ENCODE measurements at regions not wholly inside any gene's neighbourhood (a gene's known extent, or its start where the extent isn't known, plus 50 kb on each side); places are given as distances from the start of the nearest gene placed in this dataset.

- Histone ChIP-seq H3K9me3 (ENCODE audit: control extremely low read depth in 1 of 5, control insufficient read depth in 4 of 5, insufficient read depth in 2 of 5, low read depth in 1 of 5, low read length in 4 of 5) (peaks cover 0 to 14% (median 2%) of the 10 kb centered on the region in 5 experiments), H3K4me3 (ENCODE audit: control insufficient read depth in 1 of 7, extremely low read depth in 1 of 7, insufficient read depth in 4 of 7, low read depth in 2 of 7, low read length in 6 of 7) (peak overlapping the region in 4 of 7 experiments; percentile 22 to 51 (median 38)), H3K27ac (ENCODE audit: insufficient read depth in 1 of 2, low read depth in 1 of 2, low read length in 2 of 2, poor library complexity in 1 of 2, severe bottlenecking in 2 of 2) (peak overlapping the region; percentile 26 to 64), H3K4me1 (ENCODE audit: control extremely low read depth in 1 of 4, control insufficient read depth in 4 of 4, insufficient read depth in 4 of 4, low read length in 3 of 4) (peaks cover 27 to 75% (median 53%) of the 10 kb centered on the region in 4 experiments), H3K36me3 (ENCODE audit: control insufficient read depth in 4 of 4, insufficient read depth in 4 of 4, low read length in 3 of 4) (peaks cover 0 to 3% (median 0%) of the 10 kb centered on the region in 4 experiments), H3K27me3 (replicated peaks in 2 of 5; ENCODE audit: control insufficient read depth in 4 of 5, insufficient read depth in 5 of 5, low read length in 4 of 5) (no peaks in the 10 kb centered on the region)
- 7% methylated on average over 3 of the region's 7 CpGs for WGBS (ENCODE audit: insufficient coverage)
- ChIA-PET CTCF (interaction anchor here (0.6 kb wide), 1 partner anchor 38 kb away, joined by 3 read pairs; no protein-coding TSS in a partner anchor), POLR2A (no interaction called here)
- DNase-seq = peak in 2 of 3 donors; percentile 51 to 66
Measured at GRCh38 chr12:68446901-68447796, 115.0 kb upstream of the MDM1 start.

GRCh38 chr12:68447797-68448260, 115.7 kb upstream of the MDM1 start:
- Histone ChIP-seq H3K4me1 (ENCODE audit: control extremely low read depth in 1 of 4, control insufficient read depth in 4 of 4, insufficient read depth in 4 of 4, low read length in 3 of 4) (peaks cover 29 to 75% (median 55%) of the 10 kb centered on the region in 4 experiments), H3K27ac (ENCODE audit: insufficient read depth in 1 of 2, low read depth in 1 of 2, low read length in 2 of 2, poor library complexity in 1 of 2, severe bottlenecking in 2 of 2) (peak overlapping the region; percentile 26 to 64), H3K4me3 (ENCODE audit: control insufficient read depth in 1 of 7, extremely low read depth in 1 of 7, insufficient read depth in 4 of 7, low read depth in 2 of 7, low read length in 6 of 7) (peak overlapping the region in 3 of 7 experiments; percentile 21 to 37 (median 22)), H3K9me3 (ENCODE audit: control extremely low read depth in 1 of 5, control insufficient read depth in 4 of 5, insufficient read depth in 2 of 5, low read depth in 1 of 5, low read length in 4 of 5) (peaks cover 0 to 11% (median 2%) of the 10 kb centered on the region in 5 experiments), H3K36me3 (ENCODE audit: control insufficient read depth in 4 of 4, insufficient read depth in 4 of 4, low read length in 3 of 4) (peaks cover 0 to 3% (median 0%) of the 10 kb centered on the region in 4 experiments), H3K27me3 (replicated peaks in 2 of 5; ENCODE audit: control insufficient read depth in 4 of 5, insufficient read depth in 5 of 5, low read length in 4 of 5) (no peaks in the 10 kb centered on the region)
- DNase-seq = peak; percentile 29 to 83 (median 71)
- ChIA-PET CTCF (interaction anchor here (1.8 kb wide), 1 partner anchor 68 kb away, joined by 8 read pairs; no protein-coding TSS in a partner anchor), POLR2A (no interaction called here)
- 0% methylated on average over 1 of the region's 2 CpGs for WGBS (ENCODE audit: insufficient coverage)

GRCh38 chr12:68449196-68449595, 117.0 kb upstream of the MDM1 start:
- CTCF ChIA-PET = interaction anchor here (0.9 to 1.8 kb wide), 5 partner anchors 8 to 88 kb away, joined by 3 to 8 read pairs (median 3); no protein-coding TSS in a partner anchor
- Histone ChIP-seq H3K27me3 (replicated peaks in 2 of 5; ENCODE audit: control insufficient read depth in 4 of 5, insufficient read depth in 5 of 5, low read length in 4 of 5) (no peaks in the 10 kb centered on the region), H3K9me3 (ENCODE audit: control extremely low read depth in 1 of 5, control insufficient read depth in 4 of 5, insufficient read depth in 2 of 5, low read depth in 1 of 5, low read length in 4 of 5) (peaks cover 0 to 6% (median 0%) of the 10 kb centered on the region in 5 experiments), H3K27ac (ENCODE audit: insufficient read depth in 1 of 2, low read depth in 1 of 2, low read length in 2 of 2, poor library complexity in 1 of 2, severe bottlenecking in 2 of 2) (peak overlapping the region in 1 of 2 experiments; percentile 52), H3K36me3 (ENCODE audit: control insufficient read depth in 4 of 4, insufficient read depth in 4 of 4, low read length in 3 of 4) (peaks cover 0 to 3% (median 0%) of the 10 kb centered on the region in 4 experiments), H3K4me1 (ENCODE audit: control extremely low read depth in 1 of 4, control insufficient read depth in 4 of 4, insufficient read depth in 4 of 4, low read length in 3 of 4) (peaks cover 29 to 86% (median 60%) of the 10 kb centered on the region in 4 experiments), H3K4me3 (ENCODE audit: control insufficient read depth in 1 of 7, extremely low read depth in 1 of 7, insufficient read depth in 4 of 7, low read depth in 2 of 7, low read length in 6 of 7) (peak overlapping the region in 2 of 7 experiments; percentile 6 to 48)
- WGBS (ENCODE audit: insufficient coverage) = no CpG with 5 or more reads among the region's 2 CpGs
- no peak for DNase-seq
- POLR2A ChIA-PET = no interaction called here

DNA sequence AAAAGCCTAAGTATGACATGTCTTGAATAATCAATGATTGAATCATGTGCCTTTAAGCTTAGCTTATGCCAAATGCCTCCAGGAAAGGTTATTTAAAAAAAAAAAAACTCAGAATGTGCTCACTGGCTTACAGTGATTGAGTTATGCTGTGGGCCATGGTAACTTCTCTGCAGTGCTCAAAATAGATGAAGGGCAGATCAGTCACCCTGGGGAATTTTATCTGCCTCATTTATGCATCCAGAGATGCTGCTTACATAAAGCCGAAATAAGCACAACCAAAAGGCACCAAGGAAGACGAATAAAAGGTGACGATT, 118.7 kb upstream of the MDM1 start:
- peak overlapping the region in 5 of 7 experiments; percentile 33 to 80 (median 48) for H3K4me3 ChIP-seq (ENCODE audit: control insufficient read depth in 1 of 7, extremely low read depth in 1 of 7, insufficient read depth in 4 of 7, low read depth in 2 of 7, low read length in 6 of 7)
- no peaks in the 10 kb centered on the region for H3K9me3 ChIP-seq (ENCODE audit: control extremely low read depth in 1 of 5, control insufficient read depth in 4 of 5, insufficient read depth in 2 of 5, low read depth in 1 of 5, low read length in 4 of 5)
- H3K27ac ChIP-seq (ENCODE audit: insufficient read depth in 1 of 2, low read depth in 1 of 2, low read length in 2 of 2, poor library complexity in 1 of 2, severe bottlenecking in 2 of 2) = peak overlapping the region; percentile 35 to 73
- H3K36me3 ChIP-seq (ENCODE audit: control insufficient read depth in 4 of 4, insufficient read depth in 4 of 4, low read length in 3 of 4) = no peaks in the 10 kb centered on the region
- H3K4me1 ChIP-seq (ENCODE audit: control extremely low read depth in 1 of 4, control insufficient read depth in 4 of 4, insufficient read depth in 4 of 4, low read length in 3 of 4) = peaks cover 41 to 96% (median 75%) of the 10 kb centered on the region in 4 experiments
- H3K27me3 ChIP-seq (replicated peaks in 2 of 5; ENCODE audit: control insufficient read depth in 4 of 5, insufficient read depth in 5 of 5, low read length in 4 of 5) = no peaks in the 10 kb centered on the region
- 6% methylated on average over 3 of the region's 3 CpGs for WGBS (ENCODE audit: insufficient coverage)
- DNase-seq = no peak
- ChIA-PET CTCF (interaction anchor here (1.1 to 1.7 kb wide), 2 partner anchors 11 to 92 kb away, joined by 3 to 4 read pairs; no protein-coding TSS in a partner anchor), POLR2A (interaction anchor here (0.6 kb wide), 1 partner anchor 115 kb away, joined by 6 read pairs; no protein-coding TSS in a partner anchor)

DNA sequence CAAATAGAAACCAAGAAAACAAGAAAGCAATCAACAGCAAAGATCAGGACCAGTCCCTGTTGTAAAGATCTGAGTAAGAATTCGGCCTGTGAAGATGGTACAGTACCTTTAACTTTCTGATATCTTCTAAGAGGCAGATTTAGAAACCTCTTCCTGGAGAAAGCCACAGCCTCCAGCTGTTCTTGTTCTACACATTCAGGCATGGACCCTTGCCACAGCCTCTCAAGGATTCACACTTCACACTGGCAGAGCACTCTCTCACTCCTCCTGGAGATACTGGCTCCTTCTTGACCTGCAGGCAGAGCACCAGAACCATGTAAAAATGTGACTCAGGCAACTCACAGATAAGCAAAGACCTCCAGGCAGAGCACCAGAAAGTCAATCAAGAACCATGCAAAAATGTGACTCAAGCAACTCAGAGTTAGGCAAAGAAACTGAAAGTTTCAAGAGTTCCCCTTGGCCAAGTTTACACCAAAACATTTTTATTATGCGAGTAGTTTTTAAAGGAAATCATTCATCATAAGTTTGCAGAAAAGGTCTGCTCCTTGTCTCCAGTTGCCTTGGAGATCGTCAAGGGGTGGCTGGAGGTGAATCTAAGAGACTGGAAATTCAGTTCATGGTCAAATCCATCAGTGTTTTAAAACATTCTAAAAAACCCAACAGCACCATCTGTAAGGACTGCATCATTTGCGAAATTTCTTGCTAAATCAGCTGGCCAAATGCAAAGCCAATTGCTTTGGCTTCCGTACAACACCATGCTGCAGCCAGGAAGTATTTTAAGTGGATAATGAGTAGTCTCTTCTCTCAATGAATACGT, 119.3 kb upstream of the MDM1 start:
- Histone ChIP-seq H3K9me3 (ENCODE audit: control extremely low read depth in 1 of 5, control insufficient read depth in 4 of 5, insufficient read depth in 2 of 5, low read depth in 1 of 5, low read length in 4 of 5) (no peaks in the 10 kb centered on the region), H3K27me3 (replicated peaks in 2 of 5; ENCODE audit: control insufficient read depth in 4 of 5, insufficient read depth in 5 of 5, low read length in 4 of 5) (no peaks in the 10 kb centered on the region), H3K27ac (ENCODE audit: insufficient read depth in 1 of 2, low read depth in 1 of 2, low read length in 2 of 2, poor library complexity in 1 of 2, severe bottlenecking in 2 of 2) (peak overlapping the region; percentile 35 to 73), H3K4me3 (ENCODE audit: control insufficient read depth in 1 of 7, extremely low read depth in 1 of 7, insufficient read depth in 4 of 7, low read depth in 2 of 7, low read length in 6 of 7) (peak overlapping the region in 5 of 7 experiments; percentile 33 to 80 (median 48)), H3K36me3 (ENCODE audit: control insufficient read depth in 4 of 4, insufficient read depth in 4 of 4, low read length in 3 of 4) (no peaks in the 10 kb centered on the region), H3K4me1 (ENCODE audit: control extremely low read depth in 1 of 4, control insufficient read depth in 4 of 4, insufficient read depth in 4 of 4, low read length in 3 of 4) (peaks cover 36 to 96% (median 74%) of the 10 kb centered on the region in 4 experiments)
- 0% methylated on average over 5 of the region's 6 CpGs for WGBS (ENCODE audit: insufficient coverage)
- ChIA-PET CTCF (interaction anchor here (1.1 to 1.7 kb wide), 2 partner anchors 12 to 93 kb away, joined by 3 to 4 read pairs; no protein-coding TSS in a partner anchor), POLR2A (no interaction called here)
- peak; percentile 59 to 90 (median 85) for DNase-seq

GRCh38 chr12:68452078-68452715, 120.0 kb upstream of the MDM1 start:
- WGBS (ENCODE audit: insufficient coverage) = 43% methylated on average over 3 of the region's 3 CpGs
- ChIA-PET POLR2A (no interaction called here), CTCF (interaction anchor here (1.6 kb wide), 1 partner anchor 16 kb away, joined by 4 read pairs; no protein-coding TSS in a partner anchor)
- H3K4me3 ChIP-seq (ENCODE audit: control insufficient read depth in 1 of 7, extremely low read depth in 1 of 7, insufficient read depth in 4 of 7, low read depth in 2 of 7, low read length in 6 of 7) = peak overlapping the region in 5 of 7 experiments; percentile 33 to 80 (median 48)
- peaks cover 30 to 92% (median 68%) of the 10 kb centered on the region in 4 experiments for H3K4me1 ChIP-seq (ENCODE audit: control extremely low read depth in 1 of 4, control insufficient read depth in 4 of 4, insufficient read depth in 4 of 4, low read length in 3 of 4)
- DNase-seq = no peak
- no peaks in the 10 kb centered on the region for H3K27me3 ChIP-seq (replicated peaks in 2 of 5; ENCODE audit: control insufficient read depth in 4 of 5, insufficient read depth in 5 of 5, low read length in 4 of 5)
- H3K9me3 ChIP-seq (ENCODE audit: control extremely low read depth in 1 of 5, control insufficient read depth in 4 of 5, insufficient read depth in 2 of 5, low read depth in 1 of 5, low read length in 4 of 5) = no peaks in the 10 kb centered on the region
- peak overlapping the region in 1 of 2 experiments; percentile 73 for H3K27ac ChIP-seq (ENCODE audit: insufficient read depth in 1 of 2, low read depth in 1 of 2, low read length in 2 of 2, poor library complexity in 1 of 2, severe bottlenecking in 2 of 2)
- H3K36me3 ChIP-seq (ENCODE audit: control insufficient read depth in 4 of 4, insufficient read depth in 4 of 4, low read length in 3 of 4) = no peaks in the 10 kb centered on the region

Data from common myeloid progenitor, CD34-positive (primary cell).